BLaER1 (cell line): ENCODE measurements at regions not wholly inside any gene's neighbourhood (a gene's known extent, or its start where the extent isn't known, plus 50 kb on each side); places are given as distances from the start of the nearest gene placed in this dataset.
"Not testable (repeated sequence)": the region's sequence is repeated elsewhere in the genome, so short reads cannot be mapped to it uniquely, and the experiment has no call there.

Experiments
- H3K27ac ChIP-seq: shearing (Covaris generic); formaldehyde crosslinking; 2 replicates; pipeline ENCODE4 v1.8.1; 2022
- H3K27me3 ChIP-seq: shearing (Covaris generic); formaldehyde crosslinking; 2 replicates; pipeline ENCODE4 v1.8.1; 2022
- H3K36me3 ChIP-seq: shearing (Covaris generic); formaldehyde crosslinking; 2 replicates; pipeline ENCODE4 v1.8.1; 2022
- H3K4me1 ChIP-seq: shearing (Covaris generic); formaldehyde crosslinking; 2 replicates; pipeline ENCODE4 v1.8.1; 2022
- H3K4me2 ChIP-seq: shearing (Covaris generic); formaldehyde crosslinking; 2 replicates; pipeline ENCODE4 v1.8.1; 2022
- H3K4me3 ChIP-seq: shearing (Covaris generic); formaldehyde crosslinking; 2 replicates; pipeline ENCODE4 v1.8.1; 2022
- H3K9ac ChIP-seq: shearing (Covaris generic); formaldehyde crosslinking; 2 replicates; pipeline ENCODE4 v1.8.1; 2022
- H3K9me3 ChIP-seq: shearing (Covaris generic); formaldehyde crosslinking; 2 replicates; pipeline ENCODE4 v1.8.1; 2022
- H4K20me1 ChIP-seq: shearing (Covaris generic); formaldehyde crosslinking; 2 replicates; pipeline ENCODE4 v1.8.1; 2022
- Cebpa-rat ChIP-seq: shearing (Covaris generic); IDR thresholded peaks from 2 replicates; pipeline ENCODE4 v1.8.1; 2022

GRCh38 chr10:60488111-60488669, 98.5 kb upstream of the ANK3 start:
- no peak overlapping the region for H3K4me3 ChIP-seq
- no peak for TF ChIP-seq Cebpa-rat
- no peaks in the 10 kb centered on the region for H3K9me3 ChIP-seq
- no peaks in the 10 kb centered on the region for H4K20me1 ChIP-seq
- no peak overlapping the region for H3K9ac ChIP-seq
- no peaks in the 10 kb centered on the region for H3K36me3 ChIP-seq
- no peak overlapping the region for H3K4me2 ChIP-seq
- no peaks in the 10 kb centered on the region for H3K4me1 ChIP-seq
- no peaks in the 10 kb centered on the region for H3K27me3 ChIP-seq
- no peak overlapping the region for H3K27ac ChIP-seq

GRCh38 chr10:60487543-60487942, 97.9 kb upstream of the ANK3 start:
- TF ChIP-seq Cebpa-rat: no peak
- Histone ChIP-seq H3K4me3 (no peak overlapping the region), H3K27me3 (no peaks in the 10 kb centered on the region), H3K9me3 (no peaks in the 10 kb centered on the region), H3K4me1 (no peaks in the 10 kb centered on the region), H4K20me1 (no peaks in the 10 kb centered on the region), H3K4me2 (no peak overlapping the region), H3K36me3 (no peaks in the 10 kb centered on the region), H3K9ac (no peak overlapping the region), H3K27ac (no peak overlapping the region)

- Histone ChIP-seq H3K4me3 (no peak overlapping the region), H3K4me1 (no peaks in the 10 kb centered on the region)
Observed at GRCh38 chr10:60485025-60485424, 95.3 kb upstream of the ANK3 start.

DNA sequence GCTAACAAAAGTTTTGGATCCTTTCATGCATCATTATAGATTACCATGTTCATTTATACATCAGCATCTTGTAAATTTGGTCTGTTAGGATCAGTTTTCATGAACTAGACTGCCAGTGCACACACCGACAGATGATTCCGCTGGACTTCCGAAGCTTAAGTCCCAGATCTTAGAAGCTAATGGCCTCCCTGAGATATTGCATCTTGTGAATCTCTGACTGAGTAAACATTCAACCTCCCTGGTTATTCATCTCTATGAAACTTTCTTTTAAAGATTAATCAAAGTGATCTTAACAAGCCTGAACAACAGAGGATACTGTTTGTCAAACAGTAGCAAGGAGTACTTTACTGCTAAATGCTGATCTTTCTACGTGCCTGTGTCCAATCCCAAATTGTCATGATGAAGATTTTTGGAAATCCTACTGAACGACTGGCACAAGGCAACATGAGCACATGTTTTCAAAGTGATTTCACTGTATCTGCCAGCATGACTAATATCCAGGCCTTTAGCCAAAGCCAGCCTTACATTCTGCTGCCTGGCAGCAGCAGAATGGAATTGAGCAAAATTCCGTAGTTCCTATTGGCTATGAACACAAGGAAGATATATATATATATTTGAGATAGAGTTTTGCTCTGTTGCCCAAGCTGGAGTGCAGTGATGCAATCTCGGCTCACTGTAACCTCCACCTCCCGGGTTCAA, 91.3 kb upstream of the ANK3 start:
- Histone ChIP-seq H3K27me3 (no peaks in the 10 kb centered on the region), H4K20me1 (no peaks in the 10 kb centered on the region), H3K9me3 (no peaks in the 10 kb centered on the region), H3K9ac (no peak overlapping the region), H3K4me2 (no peak overlapping the region), H3K4me3 (no peak overlapping the region), H3K27ac (no peak overlapping the region), H3K4me1 (no peaks in the 10 kb centered on the region), H3K36me3 (no peaks in the 10 kb centered on the region)
- TF ChIP-seq Cebpa-rat: no peak

More at GRCh38 chr10:60485025-60485424, 95.3 kb upstream of the ANK3 start:
- Histone ChIP-seq H3K9ac (no peak overlapping the region), H4K20me1 (no peaks in the 10 kb centered on the region), H3K9me3 (no peaks in the 10 kb centered on the region), H3K4me2 (no peak overlapping the region), H3K27ac (no peak overlapping the region), H3K36me3 (no peaks in the 10 kb centered on the region), H3K27me3 (no peaks in the 10 kb centered on the region)
- no peak for TF ChIP-seq Cebpa-rat

GRCh38 chr10:60479305-60480020, 89.8 kb upstream of the ANK3 start:
- Histone ChIP-seq H3K4me2 (no peak overlapping the region), H4K20me1 (no peaks in the 10 kb centered on the region), H3K4me1 (no peaks in the 10 kb centered on the region), H3K27me3 (no peaks in the 10 kb centered on the region), H3K9me3 (no peaks in the 10 kb centered on the region), H3K4me3 (no peak overlapping the region), H3K27ac (no peak overlapping the region), H3K9ac (no peak overlapping the region), H3K36me3 (no peaks in the 10 kb centered on the region)
- TF ChIP-seq Cebpa-rat: no peak

DNA sequence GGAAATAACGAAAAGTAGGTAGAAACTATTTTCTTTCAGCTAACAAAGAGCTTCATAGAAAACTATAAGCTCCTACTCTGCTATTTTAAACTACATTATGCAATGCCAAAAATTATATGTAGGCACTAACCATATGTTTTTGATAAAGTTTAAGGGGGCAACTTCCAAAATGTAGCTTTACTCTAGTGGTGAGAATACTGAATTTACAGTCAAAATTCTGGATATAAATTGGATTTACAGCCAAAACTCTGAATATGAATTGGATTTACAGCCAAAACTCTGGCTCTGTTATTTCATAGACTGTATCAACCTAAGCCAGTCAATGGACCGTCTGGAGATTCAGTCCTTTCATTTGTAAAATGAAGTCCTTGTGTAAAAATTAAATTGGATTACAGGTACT, 86.8 kb upstream of the ANK3 start:
- Histone ChIP-seq H3K9me3 (no peaks in the 10 kb centered on the region), H4K20me1 (no peaks in the 10 kb centered on the region), H3K27ac (no peak overlapping the region), H3K9ac (no peak overlapping the region), H3K4me1 (no peaks in the 10 kb centered on the region), H3K4me3 (no peak overlapping the region), H3K36me3 (no peaks in the 10 kb centered on the region), H3K4me2 (no peak overlapping the region), H3K27me3 (no peaks in the 10 kb centered on the region)
- no peak for TF ChIP-seq Cebpa-rat

DNA sequence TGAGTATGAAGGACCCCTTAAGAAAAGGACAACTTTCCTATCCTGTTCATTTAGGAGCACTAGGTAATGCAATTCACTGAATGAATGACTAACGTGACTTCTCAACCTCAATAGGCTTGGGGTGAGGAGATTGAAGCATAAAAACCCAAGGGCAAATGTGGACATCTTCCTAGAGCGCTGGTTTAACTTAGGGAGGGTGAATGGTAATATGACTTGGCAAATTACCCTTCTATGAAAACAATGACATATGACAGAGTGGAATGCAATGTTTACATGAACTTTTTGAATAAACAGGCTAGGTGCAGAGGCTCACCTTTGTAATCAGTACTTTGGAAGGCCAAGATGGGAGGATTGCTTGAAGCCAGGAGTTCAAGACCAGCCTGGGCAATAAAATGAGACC, 83.9 kb upstream of the ANK3 start:
- Histone ChIP-seq H3K27ac (no peak overlapping the region), H3K36me3 (no peaks in the 10 kb centered on the region), H3K9me3 (no peaks in the 10 kb centered on the region), H4K20me1 (no peaks in the 10 kb centered on the region), H3K4me3 (no peak overlapping the region), H3K4me1 (no peaks in the 10 kb centered on the region), H3K27me3 (no peaks in the 10 kb centered on the region), H3K9ac (no peak overlapping the region), H3K4me2 (no peak overlapping the region)
- no peak for TF ChIP-seq Cebpa-rat

DNA sequence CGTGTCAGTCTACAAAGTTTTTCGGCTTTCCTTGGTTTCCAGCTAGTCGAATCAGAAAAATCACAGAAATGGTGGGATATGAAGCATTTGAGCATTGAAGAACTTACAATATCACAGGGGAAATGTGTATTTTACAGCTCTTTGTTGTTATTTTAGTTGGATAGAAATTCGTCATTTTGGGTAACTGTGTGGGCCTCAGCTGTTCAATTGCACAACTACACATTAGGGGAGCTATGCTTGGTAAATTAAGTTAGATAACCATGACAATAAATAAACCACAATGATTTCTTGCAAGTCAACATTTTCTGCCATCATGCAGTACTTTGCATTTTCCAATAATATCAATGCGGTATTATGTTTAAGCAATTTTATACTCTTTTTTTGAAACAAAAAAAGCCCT, 80.4 kb upstream of the ANK3 start:
- Histone ChIP-seq H3K4me3 (no peak overlapping the region), H3K27me3 (no peaks in the 10 kb centered on the region), H4K20me1 (no peaks in the 10 kb centered on the region), H3K36me3 (no peaks in the 10 kb centered on the region), H3K4me2 (no peak overlapping the region), H3K27ac (no peak overlapping the region), H3K4me1 (no peaks in the 10 kb centered on the region), H3K9me3 (no peaks in the 10 kb centered on the region), H3K9ac (no peak overlapping the region)
- no peak for TF ChIP-seq Cebpa-rat

DNA sequence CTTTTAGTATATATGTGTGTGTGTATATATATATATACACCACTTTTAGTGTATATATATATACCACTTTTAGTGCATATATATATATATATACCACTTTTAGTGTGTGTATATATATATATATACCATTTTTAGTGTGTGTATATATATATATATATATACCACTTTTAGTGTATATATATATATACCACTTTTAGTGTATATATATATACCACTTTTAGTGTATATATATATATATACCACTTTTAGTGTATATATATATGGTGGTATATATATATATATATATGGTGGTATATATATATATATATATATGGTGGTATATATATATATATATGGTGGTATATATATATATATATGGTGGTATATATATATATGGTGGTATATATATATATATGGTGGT, 79.5 kb upstream of the ANK3 start:
- H3K9me3 ChIP-seq, H3K4me1 ChIP-seq, H3K36me3 ChIP-seq, H3K27me3 ChIP-seq, H3K4me2 ChIP-seq, H3K9ac ChIP-seq, H3K27ac ChIP-seq, H3K4me3 ChIP-seq, H4K20me1 ChIP-seq: not testable (repeated sequence)

- H3K36me3 ChIP-seq: no peaks in the 10 kb centered on the region
- H3K4me2 ChIP-seq: no peak overlapping the region
- H3K4me1 ChIP-seq: no peaks in the 10 kb centered on the region
- H3K9ac ChIP-seq: no peak overlapping the region
- H3K4me3 ChIP-seq: no peak overlapping the region
- no peaks in the 10 kb centered on the region for H4K20me1 ChIP-seq
- H3K9me3 ChIP-seq: no peaks in the 10 kb centered on the region
- H3K27me3 ChIP-seq: no peaks in the 10 kb centered on the region
- no peak for TF ChIP-seq Cebpa-rat
- H3K27ac ChIP-seq: no peak overlapping the region
Observed at GRCh38 chr10:60467202-60467546, 77.5 kb upstream of the ANK3 start.
